Astrocyte (in vitro differentiated cells and primary cell): ENCODE measurements at regions not wholly inside any gene's neighbourhood (a gene's known extent, or its start where the extent isn't known, plus 50 kb on each side); places are given as distances from the start of the nearest gene placed in this dataset.
"Not testable (repeated sequence)": the region's sequence is repeated elsewhere in the genome, so short reads cannot be mapped to it uniquely, and the experiment has no call there.

ENCODE experiments used
- EZH2 ChIP-seq: IDR thresholded peaks from 2 replicates; pipeline ENCODE4 v1.6.1; 2012; ENCODE audit warnings: mild to moderate bottlenecking, low read length, inconsistent platforms; ENCODE audit not compliant: insufficient read depth
- TF ChIP-seq, protein P1 (sequence below): IDR thresholded peaks from 2 replicates; pipeline ENCODE4 v1.5.1; 2011; ENCODE audit warnings: low read depth, mild to moderate bottlenecking, inconsistent platforms, low read length, moderate library complexity; ENCODE audit not compliant: insufficient read depth

DNA sequence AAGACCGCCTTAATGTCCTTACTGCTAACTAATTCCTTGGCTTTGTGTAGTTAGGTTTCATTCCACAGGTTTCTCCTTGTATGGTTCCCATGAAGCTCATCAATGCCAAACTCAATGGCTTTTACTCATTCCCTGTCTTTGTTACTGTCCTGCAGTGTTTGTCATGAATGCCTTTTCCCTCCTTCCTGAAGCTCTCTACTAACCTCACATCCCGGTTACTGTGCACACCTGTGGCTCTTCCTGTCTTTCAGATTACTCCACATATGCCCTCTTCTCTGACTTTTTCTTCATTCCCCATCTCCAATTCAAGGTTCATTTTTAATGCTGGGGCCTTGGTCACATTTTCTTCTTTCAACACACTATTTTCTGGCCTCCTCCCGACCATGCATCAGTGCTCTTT is 66.1 kb downstream of the TRIM43 start:
- TF ChIP-seq, protein P1, sequence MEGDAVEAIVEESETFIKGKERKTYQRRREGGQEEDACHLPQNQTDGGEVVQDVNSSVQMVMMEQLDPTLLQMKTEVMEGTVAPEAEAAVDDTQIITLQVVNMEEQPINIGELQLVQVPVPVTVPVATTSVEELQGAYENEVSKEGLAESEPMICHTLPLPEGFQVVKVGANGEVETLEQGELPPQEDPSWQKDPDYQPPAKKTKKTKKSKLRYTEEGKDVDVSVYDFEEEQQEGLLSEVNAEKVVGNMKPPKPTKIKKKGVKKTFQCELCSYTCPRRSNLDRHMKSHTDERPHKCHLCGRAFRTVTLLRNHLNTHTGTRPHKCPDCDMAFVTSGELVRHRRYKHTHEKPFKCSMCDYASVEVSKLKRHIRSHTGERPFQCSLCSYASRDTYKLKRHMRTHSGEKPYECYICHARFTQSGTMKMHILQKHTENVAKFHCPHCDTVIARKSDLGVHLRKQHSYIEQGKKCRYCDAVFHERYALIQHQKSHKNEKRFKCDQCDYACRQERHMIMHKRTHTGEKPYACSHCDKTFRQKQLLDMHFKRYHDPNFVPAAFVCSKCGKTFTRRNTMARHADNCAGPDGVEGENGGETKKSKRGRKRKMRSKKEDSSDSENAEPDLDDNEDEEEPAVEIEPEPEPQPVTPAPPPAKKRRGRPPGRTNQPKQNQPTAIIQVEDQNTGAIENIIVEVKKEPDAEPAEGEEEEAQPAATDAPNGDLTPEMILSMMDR = not testable (repeated sequence)
- TF ChIP-seq EZH2 = not testable (repeated sequence)
